BJ (cell line): ENCODE measurements at regions not wholly inside any gene's neighbourhood (a gene's known extent, or its start where the extent isn't known, plus 50 kb on each side); places are given as distances from the start of the nearest gene placed in this dataset.

Experiments used
- CTCF ChIA-PET: fragments of 350-600 bp; formaldehyde crosslinking; extraction: SDS; loops from one replicate; lab custom pipeline; 2021; ENCODE audit warnings: antibody characterized with exemption, inconsistent platforms; lab: Yijun Ruan, JAX
- POLR2A ChIA-PET: fragments of 300-600 bp; sonication (Branson Sonifier 250); formaldehyde crosslinking; extraction: SDS; loops from one replicate; lab custom pipeline; 2021; ENCODE audit warnings: antibody characterized with exemption; lab: Charles Lee
- DNase-seq: peaks from one replicate; pipeline ENCODE4 v3.0.0-alpha.2; 2011; ENCODE audit warnings: low read depth
- H3K27me3 ChIP-seq: 2 replicates; pipeline ENCODE4 v1.6.0; 2011; ENCODE audit warnings: low read length; ENCODE audit not compliant: control insufficient read depth, insufficient read depth
- H3K36me3 ChIP-seq: 2 replicates; pipeline ENCODE4 v1.5.1; 2011; ENCODE audit warnings: low read length; ENCODE audit not compliant: control insufficient read depth, insufficient read depth
- H3K4me3 ChIP-seq: 2 replicates; pipeline ENCODE4 v1.5.1; 2011; ENCODE audit warnings: low read depth, mild to moderate bottlenecking, control low read depth, low read length
- TF ChIP-seq, protein P1 (sequence below): IDR thresholded peaks from 2 replicates; pipeline ENCODE4 v1.5.1; 2011; ENCODE audit warnings: low read depth, mild to moderate bottlenecking, control low read depth, inconsistent platforms, low read length, moderate library complexity; ENCODE audit not compliant: insufficient read depth

DNA sequence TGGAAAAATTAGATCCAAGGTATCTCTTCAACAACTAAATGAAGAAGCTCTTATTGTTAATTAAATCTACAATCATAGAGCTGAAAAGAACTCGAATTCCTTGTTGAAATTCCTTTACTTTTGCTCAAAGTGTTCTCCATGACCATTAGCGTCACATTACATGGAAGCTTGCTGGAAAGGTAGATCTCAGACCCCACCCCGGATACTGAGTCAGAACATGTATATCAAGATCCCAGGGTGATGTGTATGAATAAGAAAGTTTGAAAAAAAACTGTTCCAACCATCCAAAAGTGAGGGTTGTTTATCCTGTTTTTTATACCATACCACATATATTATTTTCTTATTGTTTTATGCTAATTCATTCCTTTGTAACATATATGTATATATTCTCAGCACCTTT is 237.1 kb upstream of the PUM3 start:
- ChIA-PET CTCF (no interaction called here), POLR2A (no interaction called here)
- DNase-seq, result no peak
- TF ChIP-seq, protein P1, sequence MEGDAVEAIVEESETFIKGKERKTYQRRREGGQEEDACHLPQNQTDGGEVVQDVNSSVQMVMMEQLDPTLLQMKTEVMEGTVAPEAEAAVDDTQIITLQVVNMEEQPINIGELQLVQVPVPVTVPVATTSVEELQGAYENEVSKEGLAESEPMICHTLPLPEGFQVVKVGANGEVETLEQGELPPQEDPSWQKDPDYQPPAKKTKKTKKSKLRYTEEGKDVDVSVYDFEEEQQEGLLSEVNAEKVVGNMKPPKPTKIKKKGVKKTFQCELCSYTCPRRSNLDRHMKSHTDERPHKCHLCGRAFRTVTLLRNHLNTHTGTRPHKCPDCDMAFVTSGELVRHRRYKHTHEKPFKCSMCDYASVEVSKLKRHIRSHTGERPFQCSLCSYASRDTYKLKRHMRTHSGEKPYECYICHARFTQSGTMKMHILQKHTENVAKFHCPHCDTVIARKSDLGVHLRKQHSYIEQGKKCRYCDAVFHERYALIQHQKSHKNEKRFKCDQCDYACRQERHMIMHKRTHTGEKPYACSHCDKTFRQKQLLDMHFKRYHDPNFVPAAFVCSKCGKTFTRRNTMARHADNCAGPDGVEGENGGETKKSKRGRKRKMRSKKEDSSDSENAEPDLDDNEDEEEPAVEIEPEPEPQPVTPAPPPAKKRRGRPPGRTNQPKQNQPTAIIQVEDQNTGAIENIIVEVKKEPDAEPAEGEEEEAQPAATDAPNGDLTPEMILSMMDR, result no peak
- H3K36me3 ChIP-seq, result no peaks in the 10 kb centered on the region
- no peak overlapping the region for H3K4me3 ChIP-seq
- H3K27me3 ChIP-seq, result no peaks in the 10 kb centered on the region

DNA sequence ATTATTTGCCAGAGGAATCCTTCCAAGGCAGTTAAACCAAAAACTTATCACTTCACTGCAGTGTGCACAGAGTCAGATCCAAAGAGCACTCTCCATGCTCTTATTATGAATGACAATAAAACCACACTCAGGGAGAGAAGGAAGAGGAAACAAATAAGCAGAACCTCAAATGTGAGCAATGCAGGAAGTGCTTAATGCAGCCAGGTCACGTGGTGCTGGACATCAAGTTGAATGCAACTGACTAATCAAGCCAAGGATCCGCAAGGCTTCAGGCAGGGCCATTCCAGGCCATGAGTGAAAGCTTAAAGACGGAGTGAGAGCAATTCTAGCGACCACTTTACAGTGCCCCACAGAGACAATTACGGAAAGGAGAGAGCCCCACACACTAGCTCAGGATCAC is 230.4 kb upstream of the PUM3 start:
- TF ChIP-seq, protein P1, result no peak
- Histone ChIP-seq H3K27me3 (no peaks in the 10 kb centered on the region), H3K36me3 (no peaks in the 10 kb centered on the region), H3K4me3 (no peak overlapping the region)
- no peak for DNase-seq
- POLR2A ChIA-PET, result no interaction called here
- CTCF ChIA-PET, result no interaction called here

DNA sequence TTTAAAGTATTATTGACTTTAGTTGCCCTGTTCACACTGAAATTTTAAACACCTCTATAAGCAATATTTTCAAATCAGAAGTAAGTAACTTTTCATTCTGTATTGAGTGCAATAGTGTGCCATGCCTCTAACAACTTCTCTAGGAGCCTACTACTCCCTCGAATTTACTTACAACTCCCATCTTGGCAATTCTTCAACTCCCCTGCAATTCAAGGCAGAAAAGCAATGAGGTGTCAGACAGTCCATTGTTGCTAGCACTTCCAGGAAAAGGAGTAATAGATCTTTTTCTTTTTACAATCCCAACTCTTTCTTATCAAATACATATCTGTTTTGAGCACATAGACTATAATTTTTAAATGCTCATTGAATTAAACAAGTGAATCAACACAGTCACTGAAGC is 222.7 kb upstream of the PUM3 start:
- Histone ChIP-seq H3K4me3 (no peak overlapping the region), H3K36me3 (no peaks in the 10 kb centered on the region), H3K27me3 (no peaks in the 10 kb centered on the region)
- POLR2A ChIA-PET, result no interaction called here
- DNase-seq, result no peak
- CTCF ChIA-PET, result no interaction called here
- TF ChIP-seq, protein P1, result no peak

DNA sequence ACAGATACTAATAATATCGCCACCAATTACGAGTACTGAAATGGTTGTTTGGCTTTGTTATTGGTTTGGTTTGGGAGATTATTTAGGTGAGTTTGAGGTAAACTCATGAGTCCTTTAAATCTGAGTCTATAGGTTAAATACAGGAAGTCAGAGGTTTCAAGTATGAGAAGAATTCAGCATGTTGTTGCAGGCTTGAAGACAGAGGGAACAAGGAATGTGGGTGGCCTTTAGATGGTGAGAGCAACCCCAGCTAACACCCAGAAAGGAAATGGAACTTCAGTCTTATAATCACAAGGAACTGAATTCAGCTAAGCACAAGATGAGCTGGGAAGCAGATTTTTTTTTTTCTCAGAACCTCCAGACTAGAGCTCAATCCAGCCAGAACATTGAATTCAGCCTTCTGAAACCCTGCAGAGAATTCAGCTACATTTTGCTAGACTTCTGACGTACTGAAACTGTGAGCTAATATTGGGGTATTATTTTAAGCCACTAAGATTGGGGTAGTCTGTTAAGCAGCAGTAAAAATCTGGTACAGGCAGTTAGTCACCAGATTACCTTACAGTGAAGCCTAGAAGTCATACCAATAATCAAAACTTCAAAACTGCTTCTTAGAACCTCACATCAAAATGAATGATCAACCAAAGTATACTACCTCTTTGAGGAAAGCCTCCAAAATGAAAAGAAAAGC is 216.0 kb upstream of the PUM3 start:
- Histone ChIP-seq H3K27me3 (no peaks in the 10 kb centered on the region), H3K4me3 (no peak overlapping the region), H3K36me3 (no peaks in the 10 kb centered on the region)
- CTCF ChIA-PET, result no interaction called here
- POLR2A ChIA-PET, result no interaction called here
- TF ChIP-seq, protein P1, result no peak
- no peak for DNase-seq

DNA sequence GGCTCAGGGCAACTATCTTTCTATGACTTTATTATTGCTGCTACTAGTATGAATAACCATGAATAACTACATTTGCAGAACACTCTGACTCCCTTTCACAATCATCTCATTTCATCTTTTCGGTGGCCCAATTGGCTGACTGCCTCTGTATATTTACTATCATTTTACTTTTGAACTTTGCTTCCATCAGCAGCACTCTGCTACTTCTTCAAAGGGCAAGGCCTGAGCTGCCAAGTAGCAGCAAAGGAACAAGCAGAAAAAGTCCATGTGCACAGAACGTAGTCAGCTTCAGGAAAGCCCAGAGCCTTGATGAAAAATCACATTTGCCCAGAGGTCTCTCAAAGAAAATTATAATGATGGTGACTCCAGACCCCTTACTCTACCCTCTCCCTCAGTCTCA is 214.5 kb upstream of the PUM3 start:
- no peak for DNase-seq
- Histone ChIP-seq H3K36me3 (no peaks in the 10 kb centered on the region), H3K4me3 (no peak overlapping the region), H3K27me3 (no peaks in the 10 kb centered on the region)
- TF ChIP-seq, protein P1, result no peak
- ChIA-PET POLR2A (no interaction called here), CTCF (interaction anchor here (1.0 kb wide), 1 partner anchor 197 kb away, joined by 6 read pairs; no protein-coding TSS in a partner anchor)
